ENCODE measurements at regions not wholly inside any gene's neighbourhood (a gene's known extent, or its start where the extent isn't known, plus 50 kb on each side); places are given as distances from the start of the nearest gene placed in this dataset.

DNA sequence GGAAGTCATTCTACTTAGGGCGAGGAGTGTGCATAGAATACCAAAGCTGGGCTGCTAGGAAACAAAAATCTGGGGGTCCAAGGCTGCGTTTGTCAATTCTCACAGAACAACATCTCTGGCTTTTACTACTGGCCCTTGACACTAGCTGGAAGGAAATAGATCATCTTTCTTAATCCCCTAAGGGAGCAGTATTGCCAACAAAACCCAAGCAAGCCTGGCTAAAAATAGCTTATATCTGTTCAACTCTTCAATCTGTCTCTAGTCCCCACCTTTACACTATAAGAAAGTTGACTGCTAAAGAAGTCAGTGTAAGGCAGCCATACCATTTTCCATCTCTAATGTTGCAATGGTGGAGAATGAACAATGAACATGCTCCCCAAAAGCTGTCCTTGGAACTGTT lies 107.8 kb upstream of the SPRY2 start:
- DNase-seq (ENCODE audit: low spot score) = no peak

DNA sequence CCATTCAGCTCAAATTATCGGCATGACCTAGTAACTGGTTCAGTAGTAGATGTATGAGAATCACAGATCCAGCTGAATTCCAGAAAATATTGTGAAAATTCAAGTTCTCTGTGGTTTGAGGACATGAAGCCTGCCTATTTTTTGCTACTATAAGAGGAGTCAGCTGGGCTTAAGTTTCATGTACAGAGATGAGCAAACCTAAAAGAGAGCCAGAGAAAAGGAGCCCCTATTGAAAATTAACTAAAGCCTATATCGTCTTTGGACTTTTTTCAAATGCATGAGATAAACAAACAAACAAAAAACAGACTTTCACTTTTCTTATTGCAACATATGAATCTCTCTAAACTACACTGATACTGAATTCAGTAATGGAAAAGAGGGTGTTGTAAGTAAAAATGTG lies 106.8 kb upstream of the SPRY2 start:
- TF ChIP-seq, protein P1, sequence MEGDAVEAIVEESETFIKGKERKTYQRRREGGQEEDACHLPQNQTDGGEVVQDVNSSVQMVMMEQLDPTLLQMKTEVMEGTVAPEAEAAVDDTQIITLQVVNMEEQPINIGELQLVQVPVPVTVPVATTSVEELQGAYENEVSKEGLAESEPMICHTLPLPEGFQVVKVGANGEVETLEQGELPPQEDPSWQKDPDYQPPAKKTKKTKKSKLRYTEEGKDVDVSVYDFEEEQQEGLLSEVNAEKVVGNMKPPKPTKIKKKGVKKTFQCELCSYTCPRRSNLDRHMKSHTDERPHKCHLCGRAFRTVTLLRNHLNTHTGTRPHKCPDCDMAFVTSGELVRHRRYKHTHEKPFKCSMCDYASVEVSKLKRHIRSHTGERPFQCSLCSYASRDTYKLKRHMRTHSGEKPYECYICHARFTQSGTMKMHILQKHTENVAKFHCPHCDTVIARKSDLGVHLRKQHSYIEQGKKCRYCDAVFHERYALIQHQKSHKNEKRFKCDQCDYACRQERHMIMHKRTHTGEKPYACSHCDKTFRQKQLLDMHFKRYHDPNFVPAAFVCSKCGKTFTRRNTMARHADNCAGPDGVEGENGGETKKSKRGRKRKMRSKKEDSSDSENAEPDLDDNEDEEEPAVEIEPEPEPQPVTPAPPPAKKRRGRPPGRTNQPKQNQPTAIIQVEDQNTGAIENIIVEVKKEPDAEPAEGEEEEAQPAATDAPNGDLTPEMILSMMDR (IDR thresholded peaks at IDR 0.05) = no peak

More for the DNA sequence above, 107.8 kb upstream of the SPRY2 start:
- TF ChIP-seq, protein P1 (IDR thresholded peaks at IDR 0.05) = no peak
- ATAC-seq (ENCODE audit: low FRiP score) = no peak

DNA sequence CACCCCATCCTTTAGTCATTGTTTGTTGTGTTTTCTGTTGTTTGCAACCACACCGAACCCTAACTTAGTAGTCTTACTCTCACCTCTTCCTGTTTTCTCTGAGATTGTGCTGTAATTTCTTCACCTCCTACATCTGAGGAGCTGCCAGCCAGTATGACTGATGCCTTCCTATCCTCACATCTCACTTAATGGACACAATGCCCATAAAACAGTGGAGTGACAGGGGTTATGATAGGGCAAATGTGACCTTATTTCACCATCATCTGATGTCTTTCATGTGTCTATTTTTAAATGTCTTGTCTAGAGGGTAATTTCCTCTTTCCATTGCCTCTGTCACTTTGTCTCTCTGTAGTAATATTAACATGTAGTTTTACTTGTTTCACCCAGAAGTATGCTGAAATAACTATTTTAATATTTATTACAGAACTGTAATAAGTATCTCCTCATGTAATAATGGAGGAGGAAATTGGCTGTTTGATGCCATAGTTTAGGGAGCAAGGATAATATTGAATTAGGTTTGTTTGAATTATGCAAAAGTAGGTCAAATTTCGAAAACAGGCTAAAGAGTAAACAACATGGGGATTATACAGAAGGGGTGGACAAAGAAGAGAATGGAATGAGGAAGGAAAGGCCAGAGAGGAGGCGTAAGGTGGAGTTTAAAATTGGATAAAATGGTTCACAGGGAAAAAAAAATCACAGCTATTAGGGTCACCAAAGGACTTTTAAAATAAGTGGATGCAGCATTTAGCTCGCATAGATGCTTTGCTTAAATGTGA lies 103.5 kb upstream of the SPRY2 start:
- DNase-seq (ENCODE audit: low spot score) (no peak), ATAC-seq (ENCODE audit: low FRiP score) (no peak)
- TF ChIP-seq, protein P1 (IDR thresholded peaks at IDR 0.05) = no peak

More for the DNA sequence above, 106.8 kb upstream of the SPRY2 start:
- DNase-seq (ENCODE audit: low spot score) (no peak), ATAC-seq (ENCODE audit: low FRiP score) (no peak)

DNA sequence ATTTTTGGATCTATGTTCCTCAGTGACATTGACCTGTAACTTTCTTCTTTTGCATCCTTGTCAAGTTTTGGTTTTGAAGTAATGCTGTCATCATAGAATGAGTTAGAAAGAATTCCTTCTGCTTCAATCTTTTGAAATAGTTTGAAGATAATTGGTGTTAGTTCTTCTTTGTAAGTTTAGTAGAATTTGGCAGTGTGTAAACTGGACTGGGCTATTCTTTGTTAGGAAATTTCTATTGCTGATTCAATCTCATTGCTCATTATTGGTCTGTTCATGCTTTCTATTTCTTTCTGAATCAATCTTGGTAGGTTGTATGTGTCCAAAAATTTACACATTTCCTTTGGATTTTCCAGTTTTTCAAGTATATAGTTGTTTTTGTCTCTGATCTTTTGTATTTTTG lies 101.7 kb upstream of the SPRY2 start:
- ATAC-seq (ENCODE audit: low FRiP score) = no peak
- no peak for DNase-seq (ENCODE audit: low spot score)
- TF ChIP-seq, protein P1 (IDR thresholded peaks at IDR 0.05) = no peak

DNA sequence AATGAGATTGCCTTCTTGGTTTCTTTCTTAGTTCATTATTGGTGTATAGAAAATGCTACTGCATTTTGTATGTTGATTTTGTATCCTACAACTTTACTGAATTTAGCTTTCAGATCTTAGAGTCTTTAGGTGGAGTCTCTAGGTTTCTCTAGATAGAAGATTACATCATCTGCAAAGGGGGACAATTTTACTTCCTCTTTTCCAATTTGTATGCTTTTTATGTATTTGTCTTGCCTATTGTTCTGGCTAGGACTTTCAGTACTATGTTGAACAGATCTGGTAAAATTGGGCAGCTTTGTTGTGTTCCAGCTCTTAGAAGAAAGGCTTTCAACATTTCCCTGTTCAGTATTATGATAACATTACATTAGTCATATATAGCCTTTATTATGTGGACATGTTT lies 101.0 kb upstream of the SPRY2 start:
- no peak for ATAC-seq (ENCODE audit: low FRiP score)
- no peak for DNase-seq (ENCODE audit: low spot score)
- TF ChIP-seq, protein P1 (IDR thresholded peaks at IDR 0.05) = no peak

DNA sequence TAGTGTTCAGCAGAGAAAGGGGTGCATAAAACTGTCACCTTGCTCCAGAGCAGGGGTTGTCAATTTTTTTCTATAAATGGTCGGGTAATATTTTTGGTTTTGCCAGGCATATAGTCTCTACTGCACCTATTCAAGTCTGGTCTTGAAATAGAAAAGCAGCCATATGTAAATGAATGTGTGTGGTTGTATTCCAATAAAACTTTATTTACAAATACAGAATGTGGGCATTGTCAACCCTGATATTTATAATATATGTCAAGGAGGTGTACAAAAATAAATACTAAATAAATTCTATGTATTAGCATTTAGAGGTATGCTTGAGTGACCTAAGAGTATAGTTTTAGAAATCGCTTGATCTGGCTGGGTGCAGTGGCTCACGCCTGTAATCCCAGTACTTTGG lies 97.6 kb upstream of the SPRY2 start:
- TF ChIP-seq, protein P1 (IDR thresholded peaks at IDR 0.05) = no peak
- ATAC-seq (ENCODE audit: low FRiP score) (no peak), DNase-seq (ENCODE audit: low spot score) (no peak)

DNA sequence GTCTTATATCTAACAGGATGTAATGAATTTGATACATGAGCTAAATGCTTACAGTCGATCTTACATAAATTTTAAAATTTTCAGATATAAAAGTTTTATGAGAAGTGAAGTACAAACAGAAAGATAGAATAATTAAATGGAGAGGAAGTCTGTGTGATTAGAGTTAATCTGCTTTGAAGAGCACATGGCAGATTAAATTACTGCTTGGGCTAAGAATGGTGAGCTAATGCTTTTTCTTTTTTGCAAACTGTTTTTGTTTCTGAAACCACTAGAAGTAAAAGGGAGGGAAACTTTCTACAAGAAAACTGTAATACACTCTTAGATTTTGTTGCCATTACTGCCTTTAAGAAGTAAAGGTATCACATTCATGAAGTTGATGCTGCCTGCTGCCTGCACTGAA lies 96.3 kb upstream of the SPRY2 start:
- ATAC-seq (ENCODE audit: low FRiP score) (no peak), DNase-seq (ENCODE audit: low spot score) (no peak)
- TF ChIP-seq, protein P1 (IDR thresholded peaks at IDR 0.05) = no peak

Data from omental fat pad (tissue), 3 donors.